Neural cell (in vitro differentiated cells): ENCODE measurements at regions not wholly inside any gene's neighbourhood (a gene's known extent, or its start where the extent isn't known, plus 50 kb on each side); places are given as distances from the start of the nearest gene placed in this dataset.

ENCODE experiments used
- H2AFZ ChIP-seq: fragments of 200-600, 300-800 bp; sonication (generic), shearing (Covaris generic); 2 replicates; pipeline ENCODE4 v1.6.0; 2014; ENCODE audit warnings: low read depth, mild to moderate bottlenecking, antibody characterized with exemption, low read length, moderate library complexity
- H3F3A ChIP-seq: fragments of 200-600 bp; shearing (Covaris generic); 2 replicates; pipeline ENCODE4 v1.6.1; 2016; ENCODE audit warnings: mild to moderate bottlenecking, moderate library complexity, mixed read lengths, antibody characterized with exemption, low read length; ENCODE audit not compliant: insufficient read depth, poor library complexity, severe bottlenecking
- H3K27ac ChIP-seq: fragments of 200-600, 300-800 bp; sonication (generic), shearing (Covaris generic); 2 replicates; pipeline ENCODE4 v1.5.1; 2014; ENCODE audit warnings: mild to moderate bottlenecking, low read length, moderate library complexity
- H3K27me3 ChIP-seq: fragments of 300-800, 200-600 bp; sonication (generic), shearing (Covaris generic); 2 replicates; pipeline ENCODE4 v1.6.0; 2014; ENCODE audit warnings: mild to moderate bottlenecking, low read depth, low read length, moderate library complexity; ENCODE audit not compliant: insufficient read depth
- H3K36me3 ChIP-seq: fragments of 300-800, 200-600 bp; sonication (generic), shearing (Covaris generic); 2 replicates; pipeline ENCODE4 v1.5.1; 2014; ENCODE audit warnings: mild to moderate bottlenecking, antibody characterized with exemption, low read length, moderate library complexity; ENCODE audit not compliant: insufficient read depth
- H3K4me2 ChIP-seq: fragments of 300-800, 200-600 bp; sonication (generic), shearing (Covaris generic); 2 replicates; pipeline ENCODE4 v1.6.0; 2014; ENCODE audit warnings: mild to moderate bottlenecking, low read length
- H3K4me3 ChIP-seq: fragments of 300-800, 200-600 bp; sonication (generic), shearing (Covaris generic); 2 replicates; pipeline ENCODE4 v1.5.1; 2014; ENCODE audit warnings: mild to moderate bottlenecking, low read length, moderate library complexity
- H3K79me2 ChIP-seq: fragments of 200-600 bp; shearing (Covaris generic); replicated peaks from 2 replicates; pipeline ENCODE4 v1.6.0; 2014; ENCODE audit warnings: mild to moderate bottlenecking, low read length, moderate library complexity; ENCODE audit not compliant: insufficient read depth
- H3K9ac ChIP-seq: fragments of 300-800, 200-600 bp; sonication (generic), shearing (Covaris generic); 2 replicates; pipeline ENCODE4 v1.6.1; 2016; ENCODE audit warnings: mild to moderate bottlenecking, low read length, mixed read lengths
- H3K9me2 ChIP-seq: fragments of 200-600 bp; shearing (Covaris generic); 2 replicates; pipeline ENCODE4 v1.6.1; 2016; ENCODE audit warnings: mild to moderate bottlenecking, low read length, mixed read lengths; ENCODE audit not compliant: insufficient read depth
- H3K9me3 ChIP-seq: fragments of 200-600, 300-800 bp; sonication (generic), shearing (Covaris generic); 2 replicates; pipeline ENCODE4 v1.6.1; 2016; ENCODE audit warnings: mild to moderate bottlenecking, mixed run types, low read length, moderate library complexity, mixed read lengths
- H4K20me1 ChIP-seq: fragments of 200-600 bp; shearing (Covaris generic); 2 replicates; pipeline ENCODE4 v1.6.1; 2016; ENCODE audit warnings: mild to moderate bottlenecking, mixed run types; ENCODE audit not compliant: insufficient read depth
- EP300 ChIP-seq: fragments of 450-650 bp; conservative IDR thresholded peaks from 2 replicates; pipeline ENCODE4 v1.6.1; 2014; ENCODE audit warnings: antibody characterized with exemption, mild to moderate bottlenecking, moderate library complexity; ENCODE audit not compliant: poor library complexity, severe bottlenecking
- EZH2 ChIP-seq: fragments of 200-600, 300-800 bp; shearing (Covaris generic), sonication (generic); IDR thresholded peaks from 2 replicates; pipeline ENCODE4 v1.6.1; 2014; ENCODE audit warnings: antibody characterized with exemption, low read length, borderline replicate concordance, mild to moderate bottlenecking; ENCODE audit not compliant: insufficient read depth, poor library complexity, severe bottlenecking
- MXI1 ChIP-seq: fragments of 450-650 bp; conservative IDR thresholded peaks from 2 replicates; pipeline ENCODE4 v1.6.1; 2014; ENCODE audit warnings: antibody characterized with exemption, mild to moderate bottlenecking; ENCODE audit not compliant: poor library complexity, severe bottlenecking
- POLR2AphosphoS5 ChIP-seq: IDR thresholded peaks from 2 replicates; pipeline ENCODE4 v1.6.1; 2012
- RAD21 ChIP-seq: fragments of 450-650 bp; conservative IDR thresholded peaks from 2 replicates; pipeline ENCODE4 v1.6.1; 2014; ENCODE audit warnings: antibody characterized with exemption, mild to moderate bottlenecking, moderate library complexity
- SMC3 ChIP-seq: fragments of 450-650 bp; conservative IDR thresholded peaks from 2 replicates; pipeline ENCODE4 v1.6.1; 2014; ENCODE audit warnings: antibody characterized with exemption, mild to moderate bottlenecking, moderate library complexity; ENCODE audit not compliant: poor library complexity
- TAF1 ChIP-seq: IDR thresholded peaks from 2 replicates; pipeline ENCODE4 v1.6.1; 2012; ENCODE audit warnings: low read depth
- TF ChIP-seq, protein P1 (sequence below): fragments of 450-650 bp; IDR thresholded peaks from 2 replicates; pipeline ENCODE4 v1.5.1; 2014; ENCODE audit warnings: antibody characterized with exemption, mild to moderate bottlenecking, moderate library complexity; ENCODE audit not compliant: poor library complexity, severe bottlenecking
- TF ChIP-seq, protein P2 (sequence below): IDR thresholded peaks from 2 replicates; pipeline ENCODE4 v1.6.1; 2012; ENCODE audit warnings: borderline replicate concordance

DNA sequence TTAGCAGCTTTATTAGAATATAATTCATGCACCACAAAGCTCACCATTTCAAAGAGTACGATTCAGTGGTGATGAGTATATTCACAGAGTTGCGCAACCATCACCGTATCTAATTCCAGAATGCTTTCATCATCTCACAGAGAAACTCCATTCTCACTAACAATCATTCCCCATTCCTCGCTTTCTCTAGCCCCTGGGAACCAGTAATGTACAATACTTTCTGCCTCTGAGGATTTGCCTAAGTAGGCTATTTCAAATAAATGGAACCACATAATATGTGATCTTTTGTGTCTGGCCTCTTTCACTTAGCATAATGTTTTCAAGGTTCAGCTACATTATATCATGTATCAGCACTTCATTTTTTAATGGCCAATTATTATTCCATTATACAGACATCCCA is 145.1 kb upstream of the ADAMTS16 start:
- Histone ChIP-seq H4K20me1 (no peaks in the 10 kb centered on the region), H3K9me2 (no peaks in the 10 kb centered on the region), H3K27ac (peak overlapping the region; percentile 37), H3K4me2 (no peak overlapping the region), H2AFZ (no peak overlapping the region), H3K79me2 (no peaks in the 10 kb centered on the region), H3K9ac (no peak overlapping the region), H3K9me3 (peaks cover 3% of the 10 kb centered on the region), H3K27me3 (no peaks in the 10 kb centered on the region), H3F3A (peaks cover 3% of the 10 kb centered on the region), H3K4me3 (no peak overlapping the region), H3K36me3 (no peaks in the 10 kb centered on the region)
- no peak for TF ChIP-seq MXI1
- peak; percentile 44 for TF ChIP-seq EP300
- TF ChIP-seq POLR2AphosphoS5, result peak; percentile 74
- TF ChIP-seq, protein P1, sequence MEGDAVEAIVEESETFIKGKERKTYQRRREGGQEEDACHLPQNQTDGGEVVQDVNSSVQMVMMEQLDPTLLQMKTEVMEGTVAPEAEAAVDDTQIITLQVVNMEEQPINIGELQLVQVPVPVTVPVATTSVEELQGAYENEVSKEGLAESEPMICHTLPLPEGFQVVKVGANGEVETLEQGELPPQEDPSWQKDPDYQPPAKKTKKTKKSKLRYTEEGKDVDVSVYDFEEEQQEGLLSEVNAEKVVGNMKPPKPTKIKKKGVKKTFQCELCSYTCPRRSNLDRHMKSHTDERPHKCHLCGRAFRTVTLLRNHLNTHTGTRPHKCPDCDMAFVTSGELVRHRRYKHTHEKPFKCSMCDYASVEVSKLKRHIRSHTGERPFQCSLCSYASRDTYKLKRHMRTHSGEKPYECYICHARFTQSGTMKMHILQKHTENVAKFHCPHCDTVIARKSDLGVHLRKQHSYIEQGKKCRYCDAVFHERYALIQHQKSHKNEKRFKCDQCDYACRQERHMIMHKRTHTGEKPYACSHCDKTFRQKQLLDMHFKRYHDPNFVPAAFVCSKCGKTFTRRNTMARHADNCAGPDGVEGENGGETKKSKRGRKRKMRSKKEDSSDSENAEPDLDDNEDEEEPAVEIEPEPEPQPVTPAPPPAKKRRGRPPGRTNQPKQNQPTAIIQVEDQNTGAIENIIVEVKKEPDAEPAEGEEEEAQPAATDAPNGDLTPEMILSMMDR, result no peak
- TF ChIP-seq, protein P2, sequence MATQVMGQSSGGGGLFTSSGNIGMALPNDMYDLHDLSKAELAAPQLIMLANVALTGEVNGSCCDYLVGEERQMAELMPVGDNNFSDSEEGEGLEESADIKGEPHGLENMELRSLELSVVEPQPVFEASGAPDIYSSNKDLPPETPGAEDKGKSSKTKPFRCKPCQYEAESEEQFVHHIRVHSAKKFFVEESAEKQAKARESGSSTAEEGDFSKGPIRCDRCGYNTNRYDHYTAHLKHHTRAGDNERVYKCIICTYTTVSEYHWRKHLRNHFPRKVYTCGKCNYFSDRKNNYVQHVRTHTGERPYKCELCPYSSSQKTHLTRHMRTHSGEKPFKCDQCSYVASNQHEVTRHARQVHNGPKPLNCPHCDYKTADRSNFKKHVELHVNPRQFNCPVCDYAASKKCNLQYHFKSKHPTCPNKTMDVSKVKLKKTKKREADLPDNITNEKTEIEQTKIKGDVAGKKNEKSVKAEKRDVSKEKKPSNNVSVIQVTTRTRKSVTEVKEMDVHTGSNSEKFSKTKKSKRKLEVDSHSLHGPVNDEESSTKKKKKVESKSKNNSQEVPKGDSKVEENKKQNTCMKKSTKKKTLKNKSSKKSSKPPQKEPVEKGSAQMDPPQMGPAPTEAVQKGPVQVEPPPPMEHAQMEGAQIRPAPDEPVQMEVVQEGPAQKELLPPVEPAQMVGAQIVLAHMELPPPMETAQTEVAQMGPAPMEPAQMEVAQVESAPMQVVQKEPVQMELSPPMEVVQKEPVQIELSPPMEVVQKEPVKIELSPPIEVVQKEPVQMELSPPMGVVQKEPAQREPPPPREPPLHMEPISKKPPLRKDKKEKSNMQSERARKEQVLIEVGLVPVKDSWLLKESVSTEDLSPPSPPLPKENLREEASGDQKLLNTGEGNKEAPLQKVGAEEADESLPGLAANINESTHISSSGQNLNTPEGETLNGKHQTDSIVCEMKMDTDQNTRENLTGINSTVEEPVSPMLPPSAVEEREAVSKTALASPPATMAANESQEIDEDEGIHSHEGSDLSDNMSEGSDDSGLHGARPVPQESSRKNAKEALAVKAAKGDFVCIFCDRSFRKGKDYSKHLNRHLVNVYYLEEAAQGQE, result peak; percentile 89

DNA sequence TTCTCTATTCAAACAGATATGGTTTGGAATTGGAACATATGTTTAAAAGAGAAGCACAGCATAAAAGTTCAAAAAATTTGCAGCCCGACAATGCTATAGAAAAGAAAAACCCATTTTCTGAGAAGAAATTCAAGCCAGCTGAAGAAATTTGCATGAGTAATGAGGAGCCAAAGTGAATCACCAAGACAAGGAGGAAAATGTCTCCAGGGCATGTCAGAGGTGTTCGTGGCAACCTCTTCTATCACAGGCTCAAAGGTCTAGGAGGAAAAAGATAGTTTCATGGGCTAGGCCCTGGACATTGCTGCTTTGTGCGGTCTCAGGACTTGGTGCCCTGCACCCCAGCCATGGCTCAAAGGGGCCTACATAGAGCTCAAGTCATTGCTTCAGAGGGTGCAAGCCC is 134.8 kb upstream of the ADAMTS16 start:
- Histone ChIP-seq H3K4me2 (no peak overlapping the region), H4K20me1 (no peaks in the 10 kb centered on the region), H3K4me3 (no peak overlapping the region), H3F3A (no peaks in the 10 kb centered on the region), H3K9ac (no peak overlapping the region), H3K9me3 (no peaks in the 10 kb centered on the region), H2AFZ (no peak overlapping the region), H3K36me3 (no peaks in the 10 kb centered on the region), H3K27me3 (no peaks in the 10 kb centered on the region), H3K79me2 (no peaks in the 10 kb centered on the region), H3K27ac (no peak overlapping the region), H3K9me2 (no peaks in the 10 kb centered on the region)
- TF ChIP-seq RAD21 (no peak), EZH2 (no peak), SMC3 (no peak), EP300 (no peak), TAF1 (no peak), POLR2AphosphoS5 (no peak), MXI1 (no peak)
- TF ChIP-seq, protein P2, result no peak
- TF ChIP-seq, protein P1, result no peak
